ENCODE measurements at regions not wholly inside any gene's neighbourhood (a gene's known extent, or its start where the extent isn't known, plus 50 kb on each side); places are given as distances from the start of the nearest gene placed in this dataset.

GRCh38 chr12:91413581-91414546, 231.2 kb upstream of the DCN start:
- TF ChIP-seq CTCF (IDR thresholded peaks at IDR 0.05) (no peak), POLR2A (IDR thresholded peaks at IDR 0.05) (no peak)

Data from uterus (tissue), 2 donors.